HCEC 1CT (cell line): ENCODE measurements at regions not wholly inside any gene's neighbourhood (a gene's known extent, or its start where the extent isn't known, plus 50 kb on each side); places are given as distances from the start of the nearest gene placed in this dataset.
"Not testable (repeated sequence)": the region's sequence is repeated elsewhere in the genome, so short reads cannot be mapped to it uniquely, and the experiment has no call there.

Experiments used
- DNase-seq: peaks from one replicate; pipeline ENCODE4 v3.0.0-alpha.2; 2017

DNA sequence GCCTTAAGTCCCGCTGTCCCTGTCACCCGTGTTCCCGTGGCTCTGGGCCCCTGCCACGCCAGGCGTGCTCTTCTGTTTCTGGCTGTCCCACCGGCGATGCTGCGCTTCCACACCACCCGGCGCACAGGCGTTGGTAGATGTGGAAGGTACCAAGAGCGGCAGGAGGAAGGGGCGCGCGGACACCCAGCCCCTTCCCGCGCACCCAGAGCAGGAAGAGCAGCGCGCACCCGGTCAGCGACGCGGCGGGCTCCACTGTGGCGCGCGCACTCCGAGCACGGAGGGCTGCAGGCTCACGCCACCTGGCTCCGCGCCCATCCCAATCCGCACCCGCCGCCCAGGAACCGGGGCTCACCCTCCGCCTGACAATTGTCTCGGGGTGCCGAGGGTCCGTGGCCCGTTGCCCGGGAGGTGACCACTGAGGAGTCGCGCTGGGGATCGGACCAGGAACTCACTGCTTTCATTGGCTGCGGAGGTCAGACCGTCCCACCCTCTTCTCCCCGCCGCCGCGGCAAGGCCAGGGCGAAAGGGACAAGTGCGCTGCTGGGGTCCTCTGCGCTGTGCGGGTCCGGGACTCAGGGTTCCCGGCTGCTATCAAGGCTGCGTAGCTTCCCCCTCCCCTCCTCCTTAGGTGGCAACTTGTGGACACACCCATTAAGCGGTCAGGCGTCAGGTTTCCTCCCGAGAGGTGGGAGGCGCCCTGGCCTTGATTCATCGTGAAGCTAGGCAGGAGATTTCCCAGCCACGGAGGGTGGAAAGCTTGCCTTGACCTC, 121.6 kb upstream of the ZNF92 start:
- no peak for DNase-seq

DNA sequence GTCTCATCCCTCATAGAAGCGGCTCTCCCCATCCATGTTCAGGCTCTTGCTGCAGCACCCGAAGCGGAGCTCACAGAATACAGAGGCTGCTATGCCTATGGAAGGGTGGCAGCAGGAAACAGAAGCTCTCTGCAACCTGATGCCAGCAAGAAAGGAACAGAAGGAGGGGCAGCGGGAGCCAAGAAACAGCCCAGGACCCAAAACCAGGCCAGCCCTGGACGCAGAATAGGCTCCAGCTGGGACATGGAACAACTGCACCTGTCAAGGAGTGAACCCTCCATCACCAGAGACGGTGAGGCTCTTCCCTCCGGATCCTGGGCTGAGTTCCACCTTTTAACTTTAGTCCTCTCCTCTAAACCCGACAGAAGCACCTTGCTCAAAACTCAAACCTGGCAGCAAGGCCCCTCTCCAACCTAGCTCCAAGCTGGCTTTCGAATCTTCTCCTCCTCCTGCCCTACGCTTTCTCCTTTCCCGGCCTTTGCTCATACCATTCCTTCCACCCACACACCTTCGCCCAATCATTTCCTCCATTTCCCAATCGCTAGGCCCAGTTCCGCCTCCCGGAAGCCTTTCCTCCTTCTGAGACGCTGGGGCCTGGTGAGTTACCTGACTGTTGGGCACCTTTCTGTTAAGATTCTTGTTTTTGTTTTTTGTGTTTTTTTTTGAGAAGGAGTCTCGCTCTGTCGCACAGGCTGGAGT, 122.8 kb upstream of the ZNF92 start:
- DNase-seq, result no peak

DNA sequence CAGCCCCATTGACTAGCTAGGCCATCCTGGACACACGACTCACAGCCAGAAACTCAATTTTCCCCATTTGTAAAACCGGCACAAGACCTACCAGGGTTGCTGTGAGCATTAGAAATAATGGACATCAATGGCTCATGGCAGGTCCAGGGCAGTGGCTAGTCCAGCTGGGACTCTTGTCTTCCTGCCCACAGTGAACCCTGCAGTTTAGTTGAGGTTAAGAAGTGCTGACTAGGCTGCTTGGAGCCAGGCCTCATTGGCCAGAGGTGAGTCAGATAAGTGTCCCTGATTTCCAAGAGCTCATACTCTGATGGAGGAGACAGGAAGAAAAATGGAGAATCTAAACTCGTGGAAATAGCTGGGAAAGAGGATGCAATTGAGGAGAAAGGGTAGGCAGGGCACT, 123.4 kb upstream of the ZNF92 start:
- DNase-seq, result no peak

DNA sequence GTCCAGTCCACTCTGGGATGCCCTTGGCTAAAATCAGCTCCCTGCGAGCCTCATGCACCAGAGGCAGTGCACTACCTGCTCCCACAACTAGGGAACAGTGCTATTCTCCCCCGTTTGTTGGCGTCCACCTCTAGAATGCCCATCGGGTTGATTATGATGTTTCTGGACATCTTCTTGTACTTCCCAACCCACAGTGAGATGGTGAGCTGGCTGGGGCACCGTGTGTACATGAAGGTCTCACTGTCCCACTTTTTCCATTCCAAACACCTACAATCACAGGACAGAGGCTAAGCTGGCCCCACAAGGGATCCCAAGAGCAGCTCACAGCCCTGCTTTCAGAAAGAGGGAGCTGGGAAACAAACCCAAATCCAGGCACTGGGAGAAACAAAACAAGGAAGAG, 126.2 kb upstream of the ZNF92 start:
- DNase-seq, result no peak

DNA sequence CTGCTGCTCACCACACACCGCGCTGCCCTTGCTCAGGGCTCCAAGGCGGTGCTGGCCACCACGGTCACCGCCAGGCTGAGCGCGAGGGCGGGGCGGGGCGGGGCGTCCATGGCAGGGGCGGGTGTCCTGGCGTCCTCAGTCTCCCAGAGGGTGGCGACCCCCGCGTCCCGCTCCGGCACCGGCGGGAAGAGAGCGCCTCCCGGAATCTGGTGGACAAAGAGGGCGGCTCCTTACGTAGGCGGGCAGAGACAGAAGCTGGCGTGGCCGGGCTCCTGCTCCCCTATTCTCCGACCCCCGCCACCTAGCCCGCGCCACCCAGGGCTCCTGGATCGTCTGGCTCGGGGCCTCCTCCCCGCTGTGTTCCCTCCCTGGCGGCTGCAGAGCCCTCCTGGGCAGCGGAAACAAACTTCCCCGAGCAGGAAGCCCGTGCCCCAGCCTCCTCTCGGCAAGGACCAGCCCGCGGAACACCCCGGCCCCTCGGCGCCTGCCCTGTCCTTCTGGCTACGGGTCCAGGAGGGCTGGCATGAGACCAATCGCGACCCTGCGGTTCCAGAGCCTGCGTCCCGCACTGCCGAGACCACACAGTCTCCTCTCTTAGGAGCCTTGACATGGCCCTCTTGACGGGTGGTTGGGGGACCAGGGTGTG, 133.8 kb upstream of the ZNF92 start:
- DNase-seq, result no peak

DNA sequence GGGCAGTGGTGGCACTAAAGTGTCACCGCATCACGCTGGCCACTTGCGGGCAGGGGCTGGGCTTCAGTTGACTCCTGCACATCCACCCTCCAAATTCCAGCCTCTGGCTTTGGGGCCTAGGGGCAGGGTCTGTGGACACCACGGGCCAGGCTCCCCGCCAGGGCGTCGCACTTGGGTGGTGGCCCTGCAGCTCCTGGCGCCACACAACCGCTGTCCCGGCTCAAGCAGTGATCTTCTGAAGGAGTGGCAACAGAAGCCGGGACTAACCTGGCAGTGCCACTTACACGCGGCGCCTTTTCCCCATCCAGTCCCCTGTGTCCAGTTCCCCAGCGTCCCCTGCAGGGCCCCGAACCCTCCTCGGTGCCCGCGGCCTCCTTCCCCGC, 134.3 kb upstream of the ZNF92 start:
- DNase-seq, result no peak

DNA sequence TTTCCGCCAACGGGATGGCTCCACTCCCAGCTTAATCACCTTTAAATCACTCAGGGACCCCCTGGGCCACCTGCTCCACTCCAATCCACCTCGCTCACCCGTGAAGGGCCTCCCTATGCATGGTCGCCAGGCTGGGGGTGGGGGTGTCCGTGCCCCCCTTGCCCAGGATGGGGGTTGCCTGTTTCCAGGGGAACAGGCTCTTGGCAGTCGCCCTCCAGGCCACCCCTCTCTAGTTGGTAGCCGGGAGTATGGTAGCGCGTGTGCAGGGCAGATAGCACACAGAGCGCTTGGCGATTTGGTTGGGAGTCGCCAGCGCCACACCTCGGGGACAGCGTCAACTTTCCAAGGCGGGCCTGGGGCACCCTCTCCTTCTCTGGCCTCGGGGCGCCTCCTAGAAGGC, 134.9 kb upstream of the ZNF92 start:
- DNase-seq, result no peak

DNA sequence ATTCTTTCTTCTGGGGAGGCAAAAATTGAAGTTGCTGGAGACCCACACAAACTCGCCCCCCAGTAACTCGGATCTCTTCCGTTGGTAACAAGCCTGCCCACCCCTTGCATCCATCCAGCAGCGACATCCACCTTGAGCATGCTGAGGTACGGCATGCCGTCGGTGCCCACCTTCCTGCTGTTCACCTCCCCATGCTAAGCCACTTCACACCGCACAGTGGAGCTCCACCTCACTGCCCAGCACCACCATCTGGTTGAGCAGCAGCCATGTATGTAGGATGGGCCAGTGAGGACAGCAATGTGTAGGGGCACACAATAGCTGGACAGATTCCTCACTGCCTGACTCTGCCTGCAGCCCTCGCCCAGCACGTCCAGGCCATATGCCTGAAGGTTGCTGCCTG, 138.1 kb upstream of the ZNF92 start:
- no peak for DNase-seq

DNA sequence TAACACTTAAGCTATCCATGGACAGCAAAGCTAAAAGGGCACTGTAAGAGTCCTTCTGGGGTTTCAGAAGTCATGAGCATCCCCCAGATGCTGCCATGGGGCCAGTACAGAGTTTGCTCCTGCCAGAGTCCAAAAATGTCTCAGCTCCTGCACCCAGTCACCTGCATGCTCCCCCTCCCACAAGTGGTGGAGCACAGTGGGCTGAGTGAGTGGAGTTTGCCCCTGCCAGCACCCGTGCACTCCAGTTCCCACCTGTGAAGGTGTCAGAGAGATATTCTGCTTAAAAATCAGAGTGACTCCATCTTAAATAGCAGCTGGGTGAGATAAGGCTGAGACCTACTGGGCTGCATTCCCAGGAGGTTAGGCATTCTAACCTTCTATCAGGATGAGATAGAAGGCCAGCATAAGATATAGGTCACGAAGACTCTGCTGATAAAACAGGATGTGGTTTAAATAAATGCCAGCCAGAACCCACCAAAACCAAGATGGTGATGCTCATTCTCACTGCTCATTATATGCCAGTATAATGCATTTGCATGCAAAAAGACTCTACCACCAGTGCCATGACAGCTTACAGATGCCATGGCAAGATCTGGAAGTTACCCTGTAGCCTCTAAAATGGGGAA, 140.1 kb upstream of the ZNF92 start:
- no peak for DNase-seq

DNA sequence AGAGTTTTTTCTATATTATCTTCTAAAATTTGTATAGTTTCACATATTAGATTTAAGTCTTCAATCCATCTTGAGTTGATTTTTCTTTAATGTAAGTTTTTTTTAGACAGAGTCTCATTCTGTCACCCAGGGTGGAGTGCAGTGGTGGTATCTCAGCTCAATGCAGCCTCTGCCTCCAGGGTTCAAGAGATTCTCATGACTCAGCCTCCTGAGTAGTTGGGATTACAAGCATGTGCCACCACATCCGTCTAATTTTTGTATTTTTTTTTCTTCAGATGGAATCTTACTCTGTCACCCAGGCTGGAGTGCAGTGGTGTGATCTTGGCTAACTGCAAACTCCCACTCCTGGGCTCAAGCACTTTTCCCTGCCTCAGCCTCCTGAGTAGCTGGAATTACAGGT, 143.4 kb upstream of the ZNF92 start:
- no peak for DNase-seq

DNA sequence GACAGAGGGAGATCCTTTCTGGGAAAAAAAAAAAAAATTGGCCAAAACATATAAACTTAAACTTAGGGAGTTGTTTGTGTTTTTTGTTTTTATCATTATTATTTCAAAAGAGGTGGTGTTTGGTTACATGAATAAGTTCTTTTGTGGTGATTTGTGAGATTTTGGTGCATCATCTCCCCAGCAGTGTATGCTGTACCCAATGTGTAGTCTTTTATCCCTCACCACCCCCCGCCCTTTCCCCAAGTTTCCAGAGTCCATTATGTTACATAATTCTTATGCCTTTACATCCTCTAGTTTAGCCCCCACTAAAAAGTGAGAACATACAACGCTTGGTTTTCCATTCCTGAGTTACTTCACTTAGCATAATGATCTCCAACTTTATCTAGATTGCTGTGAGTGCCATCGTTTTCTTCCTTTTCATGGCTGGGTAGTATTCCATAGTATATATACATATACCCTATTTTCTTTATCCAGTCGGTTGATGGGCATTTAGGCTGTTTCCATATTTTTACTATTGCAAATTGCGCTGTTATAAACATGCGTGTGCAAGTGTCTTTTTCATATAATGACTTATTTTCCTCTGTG, 148.1 kb upstream of the ZNF92 start:
- no peak for DNase-seq

DNA sequence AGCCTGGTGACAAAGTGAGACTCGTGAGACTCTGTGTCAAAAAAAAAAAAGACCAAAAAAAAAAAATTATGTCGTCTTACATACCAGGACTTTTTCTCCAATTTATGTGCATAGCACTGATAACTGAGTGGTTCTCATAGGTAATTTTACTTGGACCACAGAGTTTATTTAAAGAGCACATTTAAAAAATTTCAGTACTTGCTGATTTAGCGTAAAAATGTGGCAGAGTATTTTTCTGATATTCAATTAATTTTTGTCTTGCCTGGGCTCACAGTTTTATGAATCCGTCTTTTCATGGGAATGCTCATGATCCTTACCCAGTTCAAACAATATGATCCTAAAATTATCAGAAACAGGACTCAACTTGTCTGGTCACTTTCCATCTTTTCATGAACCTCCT, 151.0 kb upstream of the ZNF92 start:
- no peak for DNase-seq

DNA sequence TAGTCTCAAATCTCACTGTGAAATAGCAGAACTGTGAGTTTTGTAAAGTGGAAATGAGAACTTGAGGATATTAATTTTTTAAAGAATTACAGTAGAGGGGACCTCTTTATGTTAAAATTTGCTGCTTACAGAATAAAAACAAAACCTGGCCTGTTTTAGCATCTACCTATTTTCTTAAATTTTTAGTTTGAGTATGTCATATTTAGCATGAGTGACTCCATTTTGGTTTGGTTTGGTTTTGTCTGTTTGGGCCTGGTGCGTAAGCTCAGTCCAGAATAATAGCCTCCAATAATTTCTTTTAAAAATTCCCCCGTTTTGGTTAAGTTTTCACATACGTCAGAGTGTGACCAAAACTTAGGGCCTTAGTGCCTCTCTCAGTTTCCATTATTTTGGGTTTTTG, 152.0 kb upstream of the ZNF92 start:
- no peak for DNase-seq

DNA sequence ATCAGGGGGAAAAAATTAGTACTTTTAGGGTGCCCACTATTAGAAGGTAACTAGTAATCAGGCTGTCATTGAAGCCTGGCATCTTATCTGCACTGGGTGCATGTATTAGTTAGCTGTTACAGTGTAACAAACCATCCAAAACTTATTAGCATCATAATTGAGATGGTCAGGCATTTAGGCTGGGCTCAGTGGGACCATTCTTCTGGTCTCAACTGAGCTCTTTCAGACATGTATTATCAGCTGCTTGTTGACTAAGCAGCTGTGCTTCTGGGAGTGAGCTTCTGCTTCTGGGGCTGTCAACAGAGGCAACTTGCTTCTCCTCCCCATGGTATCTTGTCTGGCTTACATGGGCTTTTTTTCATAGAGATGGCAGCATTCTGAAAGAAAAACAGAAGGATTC, 154.0 kb upstream of the ZNF92 start:
- no peak for DNase-seq

DNA sequence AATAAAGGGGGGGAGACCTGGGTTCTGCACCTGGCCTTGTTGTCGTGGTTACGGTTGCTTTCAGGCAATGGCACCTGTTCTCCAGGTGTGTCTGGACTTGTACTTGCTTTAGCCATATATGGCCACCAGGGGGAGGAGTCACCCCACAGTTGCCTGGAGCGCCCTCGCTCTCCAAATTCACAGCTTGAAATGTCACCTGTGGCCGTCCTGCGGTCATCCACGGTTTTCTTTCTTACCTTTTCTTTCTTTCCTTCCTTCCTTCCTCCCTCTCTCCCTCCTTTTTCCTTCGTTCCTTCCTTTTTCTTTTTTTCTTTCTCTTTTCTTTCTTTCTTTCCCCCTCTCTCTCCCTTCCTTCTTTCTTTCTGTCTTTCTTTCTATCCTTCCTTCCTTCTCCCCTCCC, 157.2 kb upstream of the ZNF92 start:
- no peak for DNase-seq

DNA sequence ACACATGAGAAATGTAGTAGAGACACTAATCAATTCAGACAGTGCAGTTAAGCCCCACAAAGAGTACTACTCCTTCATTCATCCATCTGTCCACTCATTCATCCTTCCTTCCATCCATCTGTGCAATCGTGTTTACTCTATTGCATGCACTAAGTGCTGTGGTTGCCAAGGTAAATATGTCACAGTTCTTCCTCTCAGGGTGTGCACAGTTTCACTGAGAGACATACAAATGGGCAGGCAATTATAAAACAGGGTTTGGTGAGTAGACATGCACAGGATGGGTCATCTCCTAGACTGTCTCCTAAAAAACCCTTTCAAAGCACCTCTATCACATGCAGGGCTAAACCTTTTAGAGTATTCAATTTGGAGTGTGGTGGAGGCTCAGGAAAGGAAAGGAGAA, 160.4 kb upstream of the ZNF92 start:
- DNase-seq, result not testable (repeated sequence)

DNA sequence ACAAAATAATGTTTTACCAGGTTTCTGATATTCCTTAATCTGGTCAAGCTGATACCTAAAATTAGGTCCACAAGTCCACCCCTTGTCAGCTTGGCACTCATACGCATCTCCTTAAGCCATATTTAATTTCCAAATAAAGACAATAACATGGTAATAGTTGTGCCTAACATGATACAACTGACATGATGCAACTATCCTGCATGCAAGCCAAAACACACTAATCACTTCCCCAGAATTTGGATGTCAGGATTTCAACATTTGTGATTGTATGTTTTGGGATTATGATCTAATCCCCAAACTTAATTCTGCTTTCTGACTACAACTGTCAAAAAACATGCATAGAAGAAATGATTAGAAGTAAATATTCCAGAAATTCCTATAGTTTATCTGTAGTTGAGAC, 174.4 kb upstream of the ZNF92 start:
- not testable (repeated sequence) for DNase-seq

DNA sequence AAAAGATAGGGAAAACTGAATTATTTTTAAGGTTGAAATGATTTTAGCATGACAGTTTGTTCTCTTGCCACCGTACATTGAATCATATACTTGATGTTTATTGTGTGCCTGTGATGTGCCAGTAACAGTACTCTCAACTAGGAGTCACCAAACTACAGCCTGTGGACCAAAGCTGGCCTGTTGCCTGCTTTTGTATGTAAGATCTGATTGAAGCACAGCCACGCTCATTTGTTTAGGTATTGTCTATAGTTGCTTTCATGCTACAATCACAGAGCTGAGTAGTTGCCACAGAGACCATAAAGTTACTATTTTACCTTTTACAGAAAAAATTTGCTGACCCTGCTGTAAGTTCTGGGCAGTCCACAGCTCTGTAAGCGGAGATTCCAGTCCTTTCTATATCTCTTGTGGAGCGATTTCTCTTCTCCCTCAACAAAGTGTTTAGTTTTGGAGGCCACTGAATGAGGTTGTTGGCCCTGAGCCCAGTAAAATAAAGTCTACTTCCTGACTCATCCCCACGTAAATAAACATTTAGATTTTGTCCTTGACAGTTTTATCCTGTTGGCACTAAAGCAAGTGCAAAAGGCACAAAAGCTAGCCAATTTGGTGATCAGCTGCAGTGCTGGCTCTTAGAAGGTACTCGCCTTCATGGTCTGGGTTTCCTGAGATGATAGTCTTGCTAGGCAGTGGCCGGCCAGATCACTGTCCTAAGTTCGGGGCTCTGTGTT, 180.2 kb upstream of the ZNF92 start:
- not testable (repeated sequence) for DNase-seq

DNA sequence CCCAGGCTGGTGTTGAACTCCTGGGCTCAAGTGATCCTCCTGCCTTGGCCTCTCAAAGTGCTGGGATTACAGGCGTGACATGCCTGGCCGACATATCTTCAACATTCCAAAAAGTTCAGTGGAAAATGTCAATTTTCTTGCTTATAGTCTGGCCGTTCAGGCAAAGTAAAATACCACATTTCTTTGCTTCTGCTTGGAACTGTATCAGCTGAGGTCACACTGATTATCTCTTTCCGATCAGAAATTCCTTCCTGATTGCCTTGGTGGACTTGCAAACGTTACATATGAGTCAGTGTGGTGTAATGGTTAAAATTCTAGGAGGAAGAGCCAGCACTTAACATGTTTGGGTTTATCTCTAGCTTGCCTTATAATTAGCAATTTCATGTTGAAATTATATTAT, 170.6 kb upstream of the ERV3-1 start:
- not testable (repeated sequence) for DNase-seq

DNA sequence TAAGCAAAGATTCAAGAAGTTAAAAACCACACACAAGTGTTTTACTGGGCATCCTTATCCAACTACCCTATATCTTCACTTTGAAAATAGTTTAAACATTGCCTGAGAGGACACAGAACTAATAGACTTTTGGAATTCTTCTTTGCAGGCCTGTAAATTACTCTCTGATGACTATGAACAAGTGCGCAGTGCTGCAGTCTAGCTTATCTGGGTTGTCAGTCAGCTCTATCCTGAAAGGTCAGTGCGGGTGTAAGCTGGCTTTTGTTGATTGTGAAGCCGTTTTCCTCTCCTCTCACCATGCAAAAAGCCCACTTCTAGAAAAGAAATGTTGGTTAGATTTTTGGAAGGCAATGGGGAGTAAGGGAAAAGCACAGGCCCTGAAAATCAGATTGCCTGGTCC, 143.6 kb upstream of the ERV3-1 start:
- not testable (repeated sequence) for DNase-seq

DNA sequence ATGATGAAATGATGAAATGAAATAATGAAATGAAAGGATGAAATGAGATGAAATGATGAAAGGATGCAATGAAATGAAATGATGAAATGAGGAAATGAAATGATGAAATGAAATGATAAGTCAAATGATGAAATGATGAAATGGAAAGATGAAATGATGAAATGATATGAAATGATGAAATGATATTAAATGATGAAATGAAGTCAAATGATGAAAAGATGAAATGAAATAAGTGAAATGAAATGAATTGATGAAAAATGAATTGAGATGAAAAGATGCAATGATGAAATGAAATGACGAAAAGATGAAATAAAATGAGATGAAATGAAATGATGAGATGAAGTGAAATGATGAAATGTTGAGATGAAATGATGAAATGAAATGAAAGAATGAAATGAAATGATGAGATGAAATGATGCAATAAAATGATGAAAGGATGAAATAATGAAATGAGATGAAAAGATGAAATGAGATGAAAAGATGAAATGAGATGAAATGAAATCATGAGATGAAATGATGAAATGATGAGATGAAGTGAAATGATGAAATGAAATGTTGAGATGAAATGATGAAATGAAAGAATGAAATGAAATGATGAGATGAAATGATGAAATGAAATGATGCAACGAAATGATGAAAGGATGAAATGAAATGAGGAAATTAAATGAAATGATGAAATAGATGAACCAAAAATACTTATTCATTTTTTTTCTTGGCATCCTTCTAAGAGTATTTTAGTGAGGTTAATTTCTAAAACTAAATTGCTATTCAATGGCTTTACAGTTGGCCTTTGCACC, 139.8 kb upstream of the ERV3-1 start:
- DNase-seq, result not testable (repeated sequence)

DNA sequence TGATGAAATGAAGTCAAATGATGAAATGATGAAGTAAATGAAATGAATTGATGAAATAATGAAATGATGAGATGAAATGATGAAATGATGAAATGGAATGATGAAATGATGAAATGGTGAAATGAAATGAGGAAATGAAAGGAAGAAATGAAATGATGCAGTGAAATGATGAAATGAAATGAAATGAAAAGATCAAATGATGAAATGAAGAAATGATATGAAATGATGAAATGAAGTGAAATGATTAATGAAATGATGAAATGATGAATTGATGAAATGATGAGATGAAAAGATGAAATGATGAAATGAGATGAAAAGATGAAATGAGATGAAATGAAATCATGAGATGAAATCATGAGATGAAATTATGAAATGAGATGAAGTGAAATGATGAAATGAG, 139.2 kb upstream of the ERV3-1 start:
- DNase-seq, result not testable (repeated sequence)
